Mesendoderm (in vitro differentiated cells): ENCODE measurements at regions not wholly inside any gene's neighbourhood (a gene's known extent, or its start where the extent isn't known, plus 50 kb on each side); places are given as distances from the start of the nearest gene placed in this dataset.
A peak's percentile ranks its signal among the peaks of the same experiment; 100 is the strongest.
"Not testable (repeated sequence)": the region's sequence is repeated elsewhere in the genome, so short reads cannot be mapped to it uniquely, and the experiment has no call there.

Experiments
- DNase-seq: peaks from one replicate; pipeline ENCODE4 v3.0.0; 2013
- H2AK5ac ChIP-seq: 2 replicates; pipeline ENCODE4 v1.6.1; 2013; ENCODE audit warnings: low read length, inconsistent platforms
- H2BK120ac ChIP-seq: 2 replicates; pipeline ENCODE4 v1.6.1; 2013; ENCODE audit warnings: low read depth, mild to moderate bottlenecking, low read length, moderate library complexity, mixed read lengths
- H2BK15ac ChIP-seq: replicated peaks from 2 replicates; pipeline ENCODE4 v1.6.1; 2013; ENCODE audit warnings: low read depth, mild to moderate bottlenecking, moderate library complexity
- H2BK5ac ChIP-seq: 2 replicates; pipeline ENCODE4 v1.6.1; 2013; ENCODE audit warnings: low read length, inconsistent platforms
- H3K18ac ChIP-seq: 2 replicates; pipeline ENCODE4 v1.6.1; 2013; ENCODE audit warnings: mild to moderate bottlenecking, low read length, mixed read lengths
- H3K23ac ChIP-seq: one replicate; pipeline ENCODE4 v1.6.1; 2013; ENCODE audit warnings: low read length
- H3K27ac ChIP-seq: 2 replicates; pipeline ENCODE4 v1.5.1; 2013; ENCODE audit warnings: low read depth, mild to moderate bottlenecking, inconsistent platforms, low read length, moderate library complexity
- H3K27me3 ChIP-seq: 2 replicates; pipeline ENCODE4 v1.6.1; 2013; ENCODE audit warnings: low read length, control low read depth, mild to moderate bottlenecking, inconsistent platforms; ENCODE audit not compliant: insufficient read depth, poor library complexity
- H3K36me3 ChIP-seq: 2 replicates; pipeline ENCODE4 v1.6.1; 2013; ENCODE audit warnings: low read length, inconsistent platforms; ENCODE audit not compliant: control insufficient read depth, insufficient read depth
- H3K4ac ChIP-seq: one replicate; pipeline ENCODE4 v1.6.1; 2013; ENCODE audit warnings: low read depth, mild to moderate bottlenecking, low read length, moderate library complexity
- H3K4me1 ChIP-seq: 2 replicates; pipeline ENCODE4 v1.6.1; 2013; ENCODE audit warnings: low read depth, low read length, inconsistent platforms; ENCODE audit not compliant: control insufficient read depth
- H3K4me2 ChIP-seq: 2 replicates; pipeline ENCODE4 v1.6.1; 2013; ENCODE audit warnings: low read length
- H3K4me3 ChIP-seq: 2 replicates; pipeline ENCODE4 v1.5.1; 2013; ENCODE audit warnings: mild to moderate bottlenecking, low read length
- H3K56ac ChIP-seq: one replicate; pipeline ENCODE4 v1.6.1; 2013; ENCODE audit warnings: low read length
- H3K79me1 ChIP-seq: 2 replicates; pipeline ENCODE4 v1.6.1; 2013; ENCODE audit warnings: low read length, inconsistent platforms
- H3K79me2 ChIP-seq: 2 replicates; pipeline ENCODE4 v1.6.1; 2013; ENCODE audit warnings: mild to moderate bottlenecking, low read length; ENCODE audit not compliant: control insufficient read depth, insufficient read depth
- H3K9ac ChIP-seq: 2 replicates; pipeline ENCODE4 v1.6.1; 2013; ENCODE audit warnings: low read length, inconsistent platforms
- H4K5ac ChIP-seq: one replicate; pipeline ENCODE4 v1.6.1; 2013; ENCODE audit warnings: low read length
- H4K8ac ChIP-seq: one replicate; pipeline ENCODE4 v1.6.1; 2013; ENCODE audit warnings: low read depth, mild to moderate bottlenecking, control low read depth, low read length, moderate library complexity
- WGBS: extraction: QIAGEN DNeasy Blood & Tissue Kit; methylation state at CpG from one replicate; pipeline ENCODE4 v1.1.7; 2013; ENCODE audit warnings: low lambda C conversion rate, missing lambda C conversion rate; ENCODE audit not compliant: insufficient coverage; ENCODE audit errors: extremely low coverage; 5-methylcytosine and 5-hydroxymethylcytosine counted together

- Histone ChIP-seq H3K79me1 (no peaks in the 10 kb centered on the region), H4K8ac (no peak overlapping the region), H3K56ac (no peak overlapping the region), H2BK120ac (no peak overlapping the region), H3K4me2 (no peak overlapping the region), H3K4ac (no peak overlapping the region), H3K4me3 (no peak overlapping the region), H3K36me3 (no peaks in the 10 kb centered on the region), H3K18ac (no peak overlapping the region), H3K9ac (no peak overlapping the region), H3K4me1 (no peaks in the 10 kb centered on the region), H4K5ac (no peak overlapping the region), H3K27me3 (no peaks in the 10 kb centered on the region), H3K23ac (no peak overlapping the region), H3K27ac (no peak overlapping the region), H2AK5ac (no peak overlapping the region), H3K79me2 (no peaks in the 10 kb centered on the region), H2BK15ac (no peak overlapping the region), H2BK5ac (no peak overlapping the region)
- no CpG with 5 or more reads among the region's 1 CpG for WGBS
- no peak for DNase-seq
These were observed 738.4 kb upstream of the RGS18 start for GRCh38 chr1:191419842-191420241.

DNA sequence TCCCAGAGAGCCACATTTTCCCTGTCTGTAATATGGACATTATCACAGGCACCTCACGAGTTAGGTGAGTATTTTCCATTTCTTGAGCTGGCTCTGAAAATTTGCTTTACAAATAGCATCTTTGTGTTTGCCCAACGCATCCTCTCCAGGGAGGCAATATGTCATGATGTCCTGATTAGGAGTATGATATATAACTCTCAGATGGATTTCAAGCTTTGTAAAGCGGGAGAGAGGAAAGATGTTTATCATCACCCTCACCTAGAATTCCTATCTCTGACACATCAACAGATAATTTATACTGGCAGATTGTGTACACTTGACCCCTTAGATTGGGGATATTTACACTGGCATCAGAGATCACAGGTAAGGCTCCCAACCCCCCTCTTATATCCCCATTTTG, 730.7 kb upstream of the RGS18 start:
- H3K23ac ChIP-seq: no peak overlapping the region
- H4K5ac ChIP-seq: no peak overlapping the region
- H3K4me1 ChIP-seq: no peaks in the 10 kb centered on the region
- no peak overlapping the region for H2BK5ac ChIP-seq
- no peak overlapping the region for H2BK15ac ChIP-seq
- H3K36me3 ChIP-seq: no peaks in the 10 kb centered on the region
- no peaks in the 10 kb centered on the region for H3K27me3 ChIP-seq
- no peak for DNase-seq
- no CpG with 5 or more reads among the region's 3 CpGs for WGBS
- H3K27ac ChIP-seq: no peak overlapping the region
- no peak overlapping the region for H3K18ac ChIP-seq
- no peak overlapping the region for H3K4ac ChIP-seq
- no peaks in the 10 kb centered on the region for H3K79me1 ChIP-seq
- no peak overlapping the region for H3K9ac ChIP-seq
- no peak overlapping the region for H2AK5ac ChIP-seq
- no peaks in the 10 kb centered on the region for H3K79me2 ChIP-seq
- H2BK120ac ChIP-seq: no peak overlapping the region
- no peak overlapping the region for H3K56ac ChIP-seq
- H3K4me3 ChIP-seq: no peak overlapping the region
- no peak overlapping the region for H4K8ac ChIP-seq
- H3K4me2 ChIP-seq: no peak overlapping the region

DNA sequence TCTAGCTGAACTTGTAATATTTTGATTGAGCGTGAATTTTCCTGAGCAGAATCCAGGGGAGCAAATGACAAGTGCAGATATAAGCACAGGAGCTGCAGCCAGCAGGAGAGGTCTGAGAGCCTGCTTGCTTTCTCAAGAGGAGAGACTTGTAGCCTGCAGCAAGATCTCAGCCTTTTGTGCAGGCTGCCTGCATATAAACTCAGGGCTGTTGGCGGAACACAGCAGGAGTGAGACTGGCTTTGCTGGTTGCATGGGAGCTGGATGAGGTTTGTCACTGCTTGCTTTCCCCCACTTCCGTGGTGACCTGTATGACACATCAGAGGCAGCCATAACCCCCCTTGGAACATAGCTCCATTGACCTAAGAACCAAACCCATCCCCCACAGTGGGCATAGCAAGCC, 725.4 kb upstream of the RGS18 start:
- H4K8ac ChIP-seq: no peak overlapping the region
- no peak overlapping the region for H3K27ac ChIP-seq
- DNase-seq: peak; percentile 59
- no peak overlapping the region for H3K4me2 ChIP-seq
- H3K27me3 ChIP-seq: no peaks in the 10 kb centered on the region
- H3K4me1 ChIP-seq: no peaks in the 10 kb centered on the region
- no peak overlapping the region for H2BK120ac ChIP-seq
- no peak overlapping the region for H2BK5ac ChIP-seq
- no peak overlapping the region for H2BK15ac ChIP-seq
- H3K36me3 ChIP-seq: no peaks in the 10 kb centered on the region
- no peak overlapping the region for H2AK5ac ChIP-seq
- H3K9ac ChIP-seq: no peak overlapping the region
- H4K5ac ChIP-seq: no peak overlapping the region
- H3K4ac ChIP-seq: no peak overlapping the region
- H3K18ac ChIP-seq: no peak overlapping the region
- WGBS: no CpG with 5 or more reads among the region's 3 CpGs
- H3K23ac ChIP-seq: no peak overlapping the region
- no peak overlapping the region for H3K56ac ChIP-seq
- H3K79me2 ChIP-seq: no peaks in the 10 kb centered on the region
- H3K4me3 ChIP-seq: no peak overlapping the region
- H3K79me1 ChIP-seq: no peaks in the 10 kb centered on the region

GRCh38 chr1:191438979-191439378, 719.3 kb upstream of the RGS18 start:
- no CpG with 5 or more reads among the region's 1 CpG for WGBS
- no peak for DNase-seq

GRCh38 chr1:191448279-191448678, 710.0 kb upstream of the RGS18 start:
- H3K27me3 ChIP-seq, H3K23ac ChIP-seq, H4K5ac ChIP-seq, H2BK120ac ChIP-seq, H3K56ac ChIP-seq, H3K9ac ChIP-seq, H3K79me2 ChIP-seq, DNase-seq, H3K79me1 ChIP-seq, H3K36me3 ChIP-seq, H3K4me2 ChIP-seq, H3K4me3 ChIP-seq, H2BK15ac ChIP-seq, H3K4ac ChIP-seq, H2AK5ac ChIP-seq, H2BK5ac ChIP-seq, H3K27ac ChIP-seq, H4K8ac ChIP-seq, H3K4me1 ChIP-seq, H3K18ac ChIP-seq: not testable (repeated sequence)
- no CpG with 5 or more reads among the region's 9 CpGs for WGBS

More at GRCh38 chr1:191438979-191439378, 719.3 kb upstream of the RGS18 start:
- Histone ChIP-seq H3K56ac (no peak overlapping the region), H3K27me3 (no peaks in the 10 kb centered on the region), H3K4me1 (no peaks in the 10 kb centered on the region), H3K4me2 (no peak overlapping the region), H3K4me3 (no peak overlapping the region), H3K4ac (no peak overlapping the region), H3K9ac (no peak overlapping the region), H3K27ac (no peak overlapping the region), H2AK5ac (no peak overlapping the region), H3K36me3 (no peaks in the 10 kb centered on the region), H2BK15ac (no peak overlapping the region), H4K5ac (no peak overlapping the region), H2BK5ac (no peak overlapping the region), H2BK120ac (no peak overlapping the region), H3K18ac (no peak overlapping the region), H3K79me1 (no peaks in the 10 kb centered on the region), H4K8ac (no peak overlapping the region), H3K79me2 (no peaks in the 10 kb centered on the region), H3K23ac (no peak overlapping the region)

GRCh38 chr1:191452586-191452985, 705.7 kb upstream of the RGS18 start:
- Histone ChIP-seq H2BK5ac (no peak overlapping the region), H4K8ac (no peak overlapping the region), H3K27ac (no peak overlapping the region), H3K4ac (no peak overlapping the region), H2BK15ac (no peak overlapping the region), H3K4me1 (no peaks in the 10 kb centered on the region), H3K4me2 (no peak overlapping the region), H3K23ac (no peak overlapping the region), H3K36me3 (no peaks in the 10 kb centered on the region), H3K9ac (no peak overlapping the region), H3K27me3 (no peaks in the 10 kb centered on the region), H3K79me2 (no peaks in the 10 kb centered on the region), H2BK120ac (no peak overlapping the region), H2AK5ac (no peak overlapping the region), H3K4me3 (no peak overlapping the region), H3K18ac (no peak overlapping the region), H3K56ac (no peak overlapping the region), H3K79me1 (no peaks in the 10 kb centered on the region), H4K5ac (no peak overlapping the region)
- no peak for DNase-seq
- WGBS: no CpG with 5 or more reads among the region's 5 CpGs
